ENCODE measurements at regions not wholly inside any gene's neighbourhood (a gene's known extent, or its start where the extent isn't known, plus 50 kb on each side); places are given as distances from the start of the nearest gene placed in this dataset.

- TF ChIP-seq ESRRA (IDR thresholded peaks at IDR 0.05; ENCODE audit: low read length) (no peak), POLR2A (IDR thresholded peaks at IDR 0.05; ENCODE audit: low read depth, low read length) (no peak), POLR2AphosphoS2 (IDR thresholded peaks at IDR 0.05; ENCODE audit: low read depth, low read length) (no peak), FOXK2 (IDR thresholded peaks at IDR 0.05) (no peak), EP300 (IDR thresholded peaks at IDR 0.05; ENCODE audit: borderline replicate concordance in 1 of 2, control insufficient read depth in 1 of 2, low read depth in 2 of 2, low read length in 2 of 2) (no peak), ZNF274 (IDR thresholded peaks at IDR 0.05; ENCODE audit: insufficient read depth, insufficient read length) (no peak)
- TF ChIP-seq, protein P1, sequence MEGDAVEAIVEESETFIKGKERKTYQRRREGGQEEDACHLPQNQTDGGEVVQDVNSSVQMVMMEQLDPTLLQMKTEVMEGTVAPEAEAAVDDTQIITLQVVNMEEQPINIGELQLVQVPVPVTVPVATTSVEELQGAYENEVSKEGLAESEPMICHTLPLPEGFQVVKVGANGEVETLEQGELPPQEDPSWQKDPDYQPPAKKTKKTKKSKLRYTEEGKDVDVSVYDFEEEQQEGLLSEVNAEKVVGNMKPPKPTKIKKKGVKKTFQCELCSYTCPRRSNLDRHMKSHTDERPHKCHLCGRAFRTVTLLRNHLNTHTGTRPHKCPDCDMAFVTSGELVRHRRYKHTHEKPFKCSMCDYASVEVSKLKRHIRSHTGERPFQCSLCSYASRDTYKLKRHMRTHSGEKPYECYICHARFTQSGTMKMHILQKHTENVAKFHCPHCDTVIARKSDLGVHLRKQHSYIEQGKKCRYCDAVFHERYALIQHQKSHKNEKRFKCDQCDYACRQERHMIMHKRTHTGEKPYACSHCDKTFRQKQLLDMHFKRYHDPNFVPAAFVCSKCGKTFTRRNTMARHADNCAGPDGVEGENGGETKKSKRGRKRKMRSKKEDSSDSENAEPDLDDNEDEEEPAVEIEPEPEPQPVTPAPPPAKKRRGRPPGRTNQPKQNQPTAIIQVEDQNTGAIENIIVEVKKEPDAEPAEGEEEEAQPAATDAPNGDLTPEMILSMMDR (IDR thresholded peaks at IDR 0.05 in 2 of 3, conservative IDR thresholded peaks at IDR 0.05 in 1 of 3; ENCODE audit: control insufficient read depth in 2 of 3, extremely low read depth in 1 of 3, insufficient read depth in 1 of 3, low read depth in 3 of 3, low read length in 3 of 3): no peak
Observed at GRCh38 chr7:116322541-116322940, 112.2 kb downstream of the TES start.
